Activated T-cell treated with anti-CD3 and anti-CD28 coated beads, Interleukin-2, amount 50 U/mL, for 72 hours (primary cell): ENCODE measurements at regions not wholly inside any gene's neighbourhood (a gene's known extent, or its start where the extent isn't known, plus 50 kb on each side); places are given as distances from the start of the nearest gene placed in this dataset.

Experiments used
- ATAC-seq, 2 donors: fragments of 150-1000 bp; cut with Tn5 transposase; replicated peaks in 1 of 2; 2 replicates each; pipeline ENCODE4 v1.10.0; 2021; ENCODE audit warnings: moderate library complexity in 2 of 2, mild to moderate bottlenecking in 1 of 2
- DNase-seq, 2 donors: peaks; one replicate each; pipeline ENCODE4 v3.0.0; 2021 to 2022; ENCODE audit warnings: mixed read lengths in 1 of 2
- H3K27ac Mint-ChIP-seq: one replicate; pipeline ENCODE4 v1.8.0; 2022; ENCODE audit warnings: mild to moderate bottlenecking, moderate library complexity, mixed read lengths
- H3K27me3 Mint-ChIP-seq: one replicate; pipeline ENCODE4 v1.8.0; 2022; ENCODE audit warnings: low read depth, mixed read lengths
- H3K36me3 Mint-ChIP-seq, 2 donors: one replicate each; pipeline ENCODE4 v1.8.0; 2022; ENCODE audit warnings: mixed read lengths in 2 of 2, mild to moderate bottlenecking in 1 of 2; ENCODE audit not compliant: insufficient read depth in 2 of 2
- H3K4me1 Mint-ChIP-seq: one replicate; pipeline ENCODE4 v1.8.0; 2022; ENCODE audit warnings: low read depth, mixed read lengths
- H3K4me3 Mint-ChIP-seq, 2 donors: one replicate each; pipeline ENCODE4 v1.8.0; 2022; ENCODE audit warnings: mild to moderate bottlenecking in 2 of 2, mixed read lengths in 2 of 2, moderate library complexity in 2 of 2
- H3K9me3 Mint-ChIP-seq, 2 donors: one replicate each; pipeline ENCODE4 v1.8.0; 2022; ENCODE audit warnings: mixed read lengths in 2 of 2

DNA sequence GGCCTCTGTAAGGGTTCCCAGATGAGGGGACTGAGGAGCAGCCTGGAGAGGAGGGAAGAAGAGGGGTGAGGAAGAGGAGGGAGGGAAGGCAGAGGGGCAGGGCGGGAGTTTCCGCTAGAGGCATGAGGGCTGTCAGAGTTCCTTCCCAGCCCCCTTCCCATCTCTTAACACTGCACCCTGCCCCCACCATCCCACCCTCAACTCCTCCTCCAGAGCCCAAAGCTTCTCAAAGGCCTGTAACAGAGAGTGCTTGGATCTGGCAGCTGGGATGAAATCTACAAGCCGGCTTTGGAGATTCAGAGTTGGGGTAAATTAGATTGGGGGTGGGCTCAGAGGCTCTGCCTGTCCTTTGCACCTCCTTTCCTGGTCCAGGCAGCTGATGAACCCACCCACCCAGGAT is 57.3 kb upstream of the DLX4 start:
- Mint-ChIP-seq H3K4me1 (no peaks in the 10 kb centered on the region), H3K9me3 (no peaks in the 10 kb centered on the region), H3K27me3 (peaks cover 76% of the 10 kb centered on the region), H3K36me3 (no peaks in the 10 kb centered on the region), H3K4me3 (no peak overlapping the region), H3K27ac (no peak overlapping the region)
- DNase-seq (no peak), ATAC-seq (no peak)

DNA sequence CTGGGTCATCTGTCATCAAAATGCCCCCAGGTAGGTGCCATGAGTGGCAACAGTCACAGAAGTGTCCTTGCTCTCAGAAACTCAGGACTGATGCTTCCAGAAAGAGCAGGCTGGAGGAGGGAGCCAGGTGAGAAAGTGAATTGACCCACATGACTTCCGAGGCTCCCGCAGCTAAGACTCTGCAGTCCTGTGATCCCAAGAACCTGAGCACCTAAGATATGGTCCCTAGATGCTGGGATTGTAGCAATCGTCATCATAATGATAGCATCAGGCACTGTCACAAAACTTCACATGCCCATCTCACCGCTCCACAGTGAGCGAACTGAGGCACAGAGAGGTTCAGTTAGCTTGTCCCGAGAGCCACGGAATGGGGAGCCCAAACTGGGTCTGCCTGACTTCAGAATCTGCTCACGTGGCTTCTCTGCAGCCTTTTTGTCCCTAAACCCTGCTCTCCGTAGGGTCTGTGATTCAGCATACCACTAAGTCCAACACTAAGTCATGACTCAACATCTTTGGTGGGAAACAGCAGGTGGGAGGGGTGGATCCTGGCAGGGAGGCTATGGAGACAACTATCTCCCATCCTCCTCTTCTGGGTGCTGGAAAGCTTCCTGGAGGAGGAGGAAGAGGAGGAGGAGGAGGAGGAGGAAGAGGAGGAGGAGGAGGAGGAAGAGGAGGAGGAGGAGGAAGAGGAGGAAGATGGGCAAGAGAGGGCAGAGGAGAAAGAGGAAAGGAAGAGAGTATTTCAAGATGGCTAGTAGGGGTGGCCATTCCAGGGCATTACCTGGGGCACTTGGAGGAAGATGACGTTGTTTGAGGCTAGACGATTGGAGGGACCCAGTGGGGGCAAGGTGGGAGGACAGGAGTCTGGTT is 55.5 kb upstream of the DLX4 start:
- H3K27ac Mint-ChIP-seq = no peak overlapping the region
- H3K4me1 Mint-ChIP-seq = no peaks in the 10 kb centered on the region
- DNase-seq (no peak), ATAC-seq (no peak)
- H3K9me3 Mint-ChIP-seq = no peaks in the 10 kb centered on the region
- no peaks in the 10 kb centered on the region for H3K36me3 Mint-ChIP-seq
- H3K27me3 Mint-ChIP-seq = peaks cover 80% of the 10 kb centered on the region
- H3K4me3 Mint-ChIP-seq = no peak overlapping the region

DNA sequence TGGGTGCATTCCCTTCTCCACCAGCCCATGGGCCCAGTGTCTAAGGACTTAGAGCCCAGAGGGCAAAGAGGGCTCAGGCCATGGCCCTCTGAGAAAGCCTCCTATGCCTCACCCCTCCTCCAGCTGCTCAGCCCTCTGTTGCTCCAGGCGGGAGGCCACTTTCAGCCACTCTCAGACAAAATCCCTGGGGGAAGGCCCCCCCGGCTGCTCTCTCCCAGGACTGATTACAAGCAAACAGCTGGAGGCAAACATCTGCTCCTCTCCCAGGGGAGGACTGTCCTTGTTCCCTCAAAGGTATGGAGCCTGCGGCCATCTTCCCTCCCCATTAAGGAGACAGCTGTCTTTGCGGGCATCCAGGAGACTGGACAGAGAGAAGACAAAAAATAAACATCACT is 54.9 kb upstream of the DLX4 start:
- peaks cover 74% of the 10 kb centered on the region for H3K27me3 Mint-ChIP-seq
- no peaks in the 10 kb centered on the region for H3K36me3 Mint-ChIP-seq
- no peak overlapping the region for H3K4me3 Mint-ChIP-seq
- no peaks in the 10 kb centered on the region for H3K9me3 Mint-ChIP-seq
- no peak for DNase-seq
- no peak overlapping the region for H3K27ac Mint-ChIP-seq
- H3K4me1 Mint-ChIP-seq = no peaks in the 10 kb centered on the region
- ATAC-seq = no peak

DNA sequence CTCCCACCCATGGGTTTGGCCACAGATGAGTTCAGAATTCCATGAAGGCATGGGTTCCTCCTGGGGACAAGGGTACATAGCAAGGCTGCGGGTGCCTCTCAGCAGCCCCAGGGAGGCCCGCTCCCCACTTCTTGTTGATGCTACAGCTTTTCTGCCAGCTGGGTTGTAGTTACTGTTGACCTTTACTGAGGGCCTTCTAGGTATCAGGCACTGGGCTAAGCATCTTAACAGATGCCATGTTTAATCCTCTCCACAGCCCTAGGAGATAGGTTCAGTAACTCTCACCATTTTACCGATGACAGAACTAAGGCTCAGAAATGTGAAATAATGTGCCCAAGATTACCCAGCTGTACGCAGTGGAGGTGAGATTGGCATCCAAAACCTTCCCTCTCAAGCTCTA is 54.3 kb upstream of the DLX4 start:
- peaks cover 68% of the 10 kb centered on the region for H3K27me3 Mint-ChIP-seq

DNA sequence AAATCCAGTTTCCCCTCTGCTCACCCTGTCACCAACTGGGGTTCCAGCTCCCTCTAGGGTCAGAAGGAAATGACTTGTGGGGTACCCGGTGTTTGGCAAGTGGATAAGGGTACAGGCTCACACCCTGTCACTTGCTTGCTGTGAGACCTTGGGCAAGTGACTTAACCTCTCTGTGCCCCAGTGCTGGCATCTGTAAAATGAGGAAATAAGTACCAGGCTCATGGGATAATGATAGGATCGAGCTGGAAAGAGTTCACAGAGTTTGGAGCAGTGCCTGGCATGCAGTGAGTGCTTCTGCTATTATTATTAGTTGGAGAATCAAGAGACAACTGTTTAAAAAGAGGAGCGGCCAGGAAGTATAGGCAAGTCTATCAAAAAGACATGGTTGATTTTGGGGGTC is 53.7 kb upstream of the DLX4 start:
- peaks cover 64% of the 10 kb centered on the region for H3K27me3 Mint-ChIP-seq
- H3K4me3 Mint-ChIP-seq = no peak overlapping the region
- H3K36me3 Mint-ChIP-seq = no peaks in the 10 kb centered on the region

More for the DNA sequence above, 54.3 kb upstream of the DLX4 start:
- H3K9me3 Mint-ChIP-seq = no peaks in the 10 kb centered on the region
- H3K4me3 Mint-ChIP-seq = no peak overlapping the region
- ATAC-seq (no peak), DNase-seq (no peak)
- no peaks in the 10 kb centered on the region for H3K4me1 Mint-ChIP-seq
- no peak overlapping the region for H3K27ac Mint-ChIP-seq
- no peaks in the 10 kb centered on the region for H3K36me3 Mint-ChIP-seq

DNA sequence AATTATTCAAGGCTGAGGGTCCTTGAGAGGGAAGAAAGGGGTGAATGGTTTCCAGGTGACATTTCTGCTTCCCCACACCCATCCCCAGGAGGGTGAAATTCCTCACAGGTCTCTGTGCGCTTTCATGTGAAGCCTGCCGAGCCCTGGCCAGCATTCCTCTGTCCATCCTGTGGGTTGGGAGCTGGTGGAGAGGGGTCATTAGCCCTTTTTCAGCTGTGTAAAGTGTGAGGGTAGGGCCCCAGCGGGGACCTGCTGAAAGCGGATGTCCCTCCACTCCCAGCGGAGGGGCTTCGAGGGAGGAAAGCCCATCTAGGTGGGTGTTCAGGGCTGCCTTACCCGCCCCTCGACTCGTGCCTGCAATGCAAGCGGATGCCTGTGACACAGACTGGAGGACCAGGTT is 53.3 kb upstream of the DLX4 start:
- Mint-ChIP-seq H3K27me3 (peaks cover 62% of the 10 kb centered on the region), H3K36me3 (no peaks in the 10 kb centered on the region), H3K27ac (no peak overlapping the region), H3K4me1 (no peaks in the 10 kb centered on the region), H3K4me3 (no peak overlapping the region), H3K9me3 (no peaks in the 10 kb centered on the region)
- ATAC-seq (no peak), DNase-seq (no peak)

More for the DNA sequence above, 53.7 kb upstream of the DLX4 start:
- H3K4me1 Mint-ChIP-seq = no peaks in the 10 kb centered on the region
- no peaks in the 10 kb centered on the region for H3K9me3 Mint-ChIP-seq
- H3K27ac Mint-ChIP-seq = no peak overlapping the region
- no peak for DNase-seq
- ATAC-seq = no peak

DNA sequence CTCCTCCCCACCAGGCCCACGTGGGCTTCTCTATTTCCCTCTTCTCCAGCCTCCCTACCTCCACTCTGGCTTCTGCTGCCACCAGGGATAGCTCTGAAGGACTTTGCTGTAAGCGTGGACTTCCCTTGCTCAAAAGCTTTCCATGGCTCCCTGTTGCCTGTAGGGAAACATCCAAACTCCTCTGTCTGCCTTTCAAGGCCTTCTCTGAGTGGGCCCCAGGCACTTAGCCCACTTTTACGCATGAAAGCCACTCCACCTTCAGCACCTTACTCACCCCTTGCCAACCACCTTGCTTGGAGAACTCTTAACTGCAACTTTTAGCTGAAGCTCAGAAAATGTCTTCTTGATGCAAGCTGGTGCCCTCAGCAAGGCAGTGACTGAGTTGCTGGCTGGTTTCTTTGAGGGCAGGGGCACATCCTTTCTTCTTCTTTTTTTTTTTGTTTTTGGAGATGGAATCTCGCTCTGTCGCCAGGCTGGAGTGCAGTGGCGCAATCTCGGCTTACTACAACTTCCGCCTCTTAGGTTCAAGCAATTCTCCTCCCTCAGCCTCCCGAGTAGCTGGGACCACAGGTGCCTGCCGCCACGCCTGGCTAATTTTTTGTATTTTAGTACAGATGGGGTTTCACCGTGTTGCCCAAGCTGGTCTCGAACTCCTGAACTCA is 52.0 kb upstream of the DLX4 start:
- DNase-seq = no peak
- no peaks in the 10 kb centered on the region for H3K36me3 Mint-ChIP-seq
- H3K4me3 Mint-ChIP-seq = no peak overlapping the region
- ATAC-seq = no peak
- peaks cover 51% of the 10 kb centered on the region for H3K27me3 Mint-ChIP-seq
- H3K27ac Mint-ChIP-seq = no peak overlapping the region
- no peaks in the 10 kb centered on the region for H3K9me3 Mint-ChIP-seq
- H3K4me1 Mint-ChIP-seq = no peaks in the 10 kb centered on the region

DNA sequence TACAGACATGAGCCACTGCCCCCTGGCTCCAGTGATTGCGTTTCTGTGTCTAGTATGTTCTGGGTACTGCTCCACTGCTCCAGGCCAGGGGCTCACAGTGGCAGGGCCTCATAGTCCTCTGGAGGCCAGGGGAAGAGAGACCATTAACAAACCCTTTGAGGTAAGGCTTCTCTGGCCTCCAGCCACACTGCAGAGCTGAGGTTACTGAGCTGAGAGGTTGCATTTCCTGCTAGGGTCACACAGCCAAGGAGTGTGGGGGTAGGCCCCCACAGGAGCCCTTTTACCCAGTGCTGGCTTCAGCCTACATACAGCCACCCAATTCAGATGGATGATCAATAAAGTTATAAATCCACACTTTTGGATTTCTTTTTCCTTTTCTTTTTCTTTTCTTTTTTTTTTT is 50.4 kb upstream of the DLX4 start:
- no peak for ATAC-seq
- Mint-ChIP-seq H3K4me1 (no peaks in the 10 kb centered on the region), H3K27ac (no peak overlapping the region), H3K36me3 (no peaks in the 10 kb centered on the region), H3K9me3 (no peaks in the 10 kb centered on the region), H3K4me3 (no peak overlapping the region), H3K27me3 (peaks cover 37% of the 10 kb centered on the region)
- DNase-seq = no peak
